Daoy (cell line): ENCODE measurements at regions not wholly inside any gene's neighbourhood (a gene's known extent, or its start where the extent isn't known, plus 50 kb on each side); places are given as distances from the start of the nearest gene placed in this dataset.

Experiments
- DNase-seq: peaks from one replicate; pipeline ENCODE4 v3.0.0-alpha.2; 2015; ENCODE audit warnings: low read depth

- no peak for DNase-seq
Measured at GRCh38 chr6:3643921-3644738, 107.4 kb downstream of the PXDC1 start.

- DNase-seq, result no peak
Measured at GRCh38 chr6:3640868-3641267, 110.6 kb downstream of the PXDC1 start.

- no peak for DNase-seq
Measured at GRCh38 chr6:3638662-3639061, 112.9 kb downstream of the PXDC1 start.

GRCh38 chr6:3636060-3636459 is 115.5 kb downstream of the PXDC1 start:
- no peak for DNase-seq

- no peak for DNase-seq
Measured at GRCh38 chr6:3635482-3635881, 116.0 kb downstream of the PXDC1 start.

- no peak for DNase-seq
Measured at GRCh38 chr6:3634280-3634816, 117.2 kb downstream of the PXDC1 start.

GRCh38 chr6:3633711-3634110 is 117.8 kb downstream of the PXDC1 start:
- DNase-seq, result no peak

- no peak for DNase-seq
Measured at GRCh38 chr6:3631877-3632276, 119.6 kb downstream of the PXDC1 start.

- DNase-seq, result no peak
Measured at GRCh38 chr6:3631186-3631585, 120.3 kb downstream of the PXDC1 start.

GRCh38 chr6:3630258-3630835 is 121.2 kb downstream of the PXDC1 start:
- DNase-seq, result no peak

- DNase-seq, result no peak
Measured at GRCh38 chr6:3627956-3628835, 123.3 kb downstream of the PXDC1 start.

- DNase-seq, result no peak
Measured at GRCh38 chr6:3627501-3627900, 124.0 kb downstream of the PXDC1 start.

- no peak for DNase-seq
Measured at GRCh38 chr6:3625980-3626563, 125.4 kb downstream of the PXDC1 start.

- DNase-seq, result no peak
Measured at GRCh38 chr6:3625149-3625979, 126.1 kb downstream of the PXDC1 start.

- no peak for DNase-seq
Measured at GRCh38 chr6:3624250-3625136, 127.0 kb downstream of the PXDC1 start.

GRCh38 chr6:3623451-3624249 is 127.9 kb downstream of the PXDC1 start:
- no peak for DNase-seq

GRCh38 chr6:3621411-3621810 is 130.1 kb downstream of the PXDC1 start:
- DNase-seq, result no peak

GRCh38 chr6:3620937-3621336 is 130.6 kb downstream of the PXDC1 start:
- DNase-seq, result no peak

GRCh38 chr6:3620389-3620788 is 131.1 kb downstream of the PXDC1 start:
- DNase-seq, result no peak
